Heart right ventricle (tissue), 16 donors: ENCODE measurements at regions not wholly inside any gene's neighbourhood (a gene's known extent, or its start where the extent isn't known, plus 50 kb on each side); places are given as distances from the start of the nearest gene placed in this dataset.

Experiments
- ATAC-seq, 8 donors: fragments of 200-7000 bp; cut with Tn5 transposase; one replicate each; pipeline ENCODE4 v1.9.1; 2020; ENCODE audit warnings: mild to moderate bottlenecking in 8 of 8, moderate library complexity in 8 of 8, moderate number of reproducible peaks in 1 of 8
- DNase-seq, 2 donors: peaks; one replicate each; pipeline ENCODE4 v3.0.0-alpha.2; 2020
- H3K27ac ChIP-seq, 10 donors: fragments of 200-600 bp; sonication (generic) in 2 of 10; one replicate each; pipeline versions ENCODE4 v1.5.0 to v1.8.0; 2020 to 2022; ENCODE audit warnings: mild to moderate bottlenecking in 3 of 10
- H3K27me3 ChIP-seq, 7 donors: fragments of 200-600 bp; one replicate each; pipeline ENCODE4 v1.8.0; 2021 to 2022; ENCODE audit warnings: mild to moderate bottlenecking in 2 of 7
- H3K36me3 ChIP-seq, 9 donors: fragments of 200-600 bp; sonication (generic) in 1 of 9; one replicate each; pipeline versions ENCODE4 v1.5.0 to v1.8.0; 2020 to 2022; ENCODE audit warnings: mild to moderate bottlenecking in 2 of 9
- H3K4me1 ChIP-seq, 9 donors: fragments of 200-600 bp; sonication (generic) in 1 of 9; one replicate each; pipeline versions ENCODE4 v1.5.0 to v1.8.0; 2020 to 2022; ENCODE audit warnings: mild to moderate bottlenecking in 4 of 9
- H3K4me3 ChIP-seq, 10 donors: fragments of 200-600 bp; sonication (generic) in 2 of 10; one replicate each; pipeline versions ENCODE4 v1.5.0 to v1.8.0; 2020 to 2022; ENCODE audit warnings: mild to moderate bottlenecking in 7 of 10, moderate library complexity in 2 of 10
- H3K9me3 ChIP-seq, 11 donors: fragments of 200-600 bp in 10 of 11; sonication (generic) in 2 of 11; one replicate each; pipeline versions ENCODE4 v1.5.0 to v1.8.0; 2013 to 2022; ENCODE audit warnings: mild to moderate bottlenecking in 2 of 11, control low read depth in 1 of 11, moderate library complexity in 1 of 11
- WGBS, 2 donors: extraction: QIAGEN DNeasy Blood & Tissue Kit; methylation state at CpG; one replicate each; pipeline ENCODE4 v1.1.7; 2013; ENCODE audit warnings: inconsistent platforms in 1 of 2; 5-methylcytosine and 5-hydroxymethylcytosine counted together
- intact Hi-C, 10 donors: fragments of 100-400 bp; cut with DNase I; formaldehyde crosslinking; loops; one replicate each; pipeline versions ENCODE4 v1.11.1 to v1.14.2; 2022
- TF ChIP-seq, protein P1 (sequence below), 9 donors: fragments of 200-600 bp; sonication (generic) in 2 of 9; IDR thresholded peaks; one replicate each; pipeline versions ENCODE4 v1.5.0 to v1.8.0; 2021 to 2022; ENCODE audit warnings: antibody characterized with exemption in 9 of 9, mild to moderate bottlenecking in 5 of 9, moderate library complexity in 1 of 9
- donor health status: Arrhythmogenic right ventricular cardiomyopathy.
- donor health status: ischemic (EF 13 %, LVEDD 7.1; RV severe dilation, severe dysfunction).
- donor health status: healthy with polysubstance abuse.
- donor health status: DM: no; HTN: yes; CAD: no.
- donor health status: DM: no; HTN: no; CAD: no.
- donor health status: ischemic (EF 25% LVEDD 6.9; RV normal size, moderate dysfunction).
- donor health status: ischemic (EF 25% LVEDD 5.7; RV mildly dilated, moderate dysfunction).
- donor health status: healthy.
- donor health status: DM: yes; HTN: yes; CAD: no.
- donor health status: Ischemic cardiomyopathy.
- donor health status: ischemic (EF 35%, LVEDD 5.7; RV mildly dilated, moderate dysfunction).
- donor health status: nonischemic (EF 11% LVEDD 7.7; RV severe dilation, severe dysfunction).
- donor health status: DM: yes; HTN: yes; CAD: no.
- donor health status: PGD.
- donor health status: ischemic (EF 29% LVEDD 5.4; RV normal size, mild dysfunction).
- donor health status: nonischemic (EF 23%, LVEDD 6.1; RV moderate dilation, normal function).

GRCh38 chr1:199725002-199725565 is 302.4 kb upstream of the NR5A2 start:
- no peak for DNase-seq

GRCh38 chr1:199727682-199728081 is 299.8 kb upstream of the NR5A2 start:
- Histone ChIP-seq H3K9me3 (peaks cover 0 to 2% (median 0%) of the 10 kb centered on the region in 11 donors), H3K4me1 (no peaks in the 10 kb centered on the region), H3K36me3 (no peaks in the 10 kb centered on the region), H3K27me3 (no peaks in the 10 kb centered on the region), H3K4me3 (no peak overlapping the region), H3K27ac (no peak overlapping the region)
- TF ChIP-seq, protein P1, sequence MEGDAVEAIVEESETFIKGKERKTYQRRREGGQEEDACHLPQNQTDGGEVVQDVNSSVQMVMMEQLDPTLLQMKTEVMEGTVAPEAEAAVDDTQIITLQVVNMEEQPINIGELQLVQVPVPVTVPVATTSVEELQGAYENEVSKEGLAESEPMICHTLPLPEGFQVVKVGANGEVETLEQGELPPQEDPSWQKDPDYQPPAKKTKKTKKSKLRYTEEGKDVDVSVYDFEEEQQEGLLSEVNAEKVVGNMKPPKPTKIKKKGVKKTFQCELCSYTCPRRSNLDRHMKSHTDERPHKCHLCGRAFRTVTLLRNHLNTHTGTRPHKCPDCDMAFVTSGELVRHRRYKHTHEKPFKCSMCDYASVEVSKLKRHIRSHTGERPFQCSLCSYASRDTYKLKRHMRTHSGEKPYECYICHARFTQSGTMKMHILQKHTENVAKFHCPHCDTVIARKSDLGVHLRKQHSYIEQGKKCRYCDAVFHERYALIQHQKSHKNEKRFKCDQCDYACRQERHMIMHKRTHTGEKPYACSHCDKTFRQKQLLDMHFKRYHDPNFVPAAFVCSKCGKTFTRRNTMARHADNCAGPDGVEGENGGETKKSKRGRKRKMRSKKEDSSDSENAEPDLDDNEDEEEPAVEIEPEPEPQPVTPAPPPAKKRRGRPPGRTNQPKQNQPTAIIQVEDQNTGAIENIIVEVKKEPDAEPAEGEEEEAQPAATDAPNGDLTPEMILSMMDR (IDR thresholded peaks at IDR 0.05): no peak
- intact Hi-C loops: no loop called here
- 94% methylated on average over 2 of the region's 2 CpGs for WGBS, 2 donors
- DNase-seq (no peak), ATAC-seq (no peak)

More at GRCh38 chr1:199725002-199725565, 302.4 kb upstream of the NR5A2 start:
- H3K27ac ChIP-seq: no peak overlapping the region
- peaks cover 0 to 6% (median 0%) of the 10 kb centered on the region in 9 donors for H3K4me1 ChIP-seq
- TF ChIP-seq, protein P1 (IDR thresholded peaks at IDR 0.05): no peak
- ATAC-seq: no peak
- intact Hi-C loops: no loop called here
- WGBS, 2 donors: 64 to 69% methylated on average over 3 of the region's 3 CpGs
- no peaks in the 10 kb centered on the region for H3K27me3 ChIP-seq
- H3K4me3 ChIP-seq: no peak overlapping the region
- H3K36me3 ChIP-seq: no peaks in the 10 kb centered on the region
- H3K9me3 ChIP-seq: no peaks in the 10 kb centered on the region

DNA sequence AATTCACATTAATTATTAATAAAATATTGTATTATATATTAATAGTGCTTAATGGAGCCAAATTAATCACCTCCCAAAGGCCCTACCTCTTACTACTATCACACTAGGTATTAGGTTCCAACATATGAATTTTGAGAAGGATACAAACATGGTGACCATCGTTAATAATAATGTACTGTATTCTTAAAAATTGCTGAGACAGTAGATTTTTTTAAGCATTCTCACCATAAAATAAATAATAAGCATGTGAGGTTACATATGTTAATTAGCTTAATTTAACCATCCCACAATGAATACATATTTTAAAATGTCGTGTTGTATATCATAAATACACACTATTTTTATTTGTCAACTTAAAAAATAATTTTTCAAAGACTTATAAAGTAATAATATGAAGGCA is 299.2 kb upstream of the NR5A2 start:
- H3K4me3 ChIP-seq: no peak overlapping the region
- no peak overlapping the region for H3K27ac ChIP-seq
- 84 to 86% methylated on average over 2 of the region's 2 CpGs for WGBS, 2 donors
- H3K9me3 ChIP-seq: peaks cover 0 to 3% (median 0%) of the 10 kb centered on the region in 11 donors
- intact Hi-C loops: no loop called here
- H3K36me3 ChIP-seq: no peaks in the 10 kb centered on the region
- TF ChIP-seq, protein P1 (IDR thresholded peaks at IDR 0.05): no peak
- ATAC-seq: no peak
- H3K27me3 ChIP-seq: no peaks in the 10 kb centered on the region
- DNase-seq: no peak
- H3K4me1 ChIP-seq: no peaks in the 10 kb centered on the region

GRCh38 chr1:199733125-199733524 is 294.4 kb upstream of the NR5A2 start:
- Histone ChIP-seq H3K4me3 (no peak overlapping the region), H3K4me1 (no peaks in the 10 kb centered on the region), H3K9me3 (peaks cover 0 to 3% (median 0%) of the 10 kb centered on the region in 11 donors), H3K27ac (no peak overlapping the region), H3K36me3 (no peaks in the 10 kb centered on the region), H3K27me3 (no peaks in the 10 kb centered on the region)
- 68 to 69% methylated on average over 2 of the region's 2 CpGs for WGBS, 2 donors
- ATAC-seq (no peak), DNase-seq (no peak)
- intact Hi-C loops: no loop called here
- TF ChIP-seq, protein P1 (IDR thresholded peaks at IDR 0.05): no peak
